Lower leg skin (tissue), 4 donors: ENCODE measurements at regions not wholly inside any gene's neighbourhood (a gene's known extent, or its start where the extent isn't known, plus 50 kb on each side); places are given as distances from the start of the nearest gene placed in this dataset.

Experiments used
- DNase-seq, 2 donors: peaks; one replicate each; pipeline ENCODE4 v3.0.0-alpha.2; 2019; ENCODE audit warnings: low spot score in 2 of 2
- H3K4me3 ChIP-seq: fragments of 200-600 bp; sonication (generic); 2 replicates; pipeline ENCODE4 v1.5.1; 2017; ENCODE audit warnings: mild to moderate bottlenecking, low read depth; ENCODE audit not compliant: poor library complexity, severe bottlenecking
- POLR2A ChIP-seq, 2 donors: fragments of 450-650 bp; IDR thresholded peaks; one replicate each; pipeline ENCODE4 v1.6.1; 2016 to 2017; ENCODE audit warnings: antibody characterized with exemption in 2 of 2, mild to moderate bottlenecking in 1 of 2, moderate library complexity in 1 of 2
- WGBS, 2 donors: methylation state at CpG; one replicate each; pipeline ENCODE4 v1.1.5; 2018; 5-methylcytosine and 5-hydroxymethylcytosine counted together
- intact Hi-C: fragments of 100-400 bp; cut with DNase I; formaldehyde crosslinking; loops from one replicate; pipeline ENCODE4 v1.15.0; 2023; ENCODE audit warnings: low total_unique reads
- TF ChIP-seq, protein P1 (sequence below), 3 donors: fragments of 450-650 bp; IDR thresholded peaks; one replicate each; pipeline ENCODE4 v1.5.1; 2016; ENCODE audit warnings: antibody characterized with exemption in 3 of 3, mild to moderate bottlenecking in 3 of 3, moderate library complexity in 2 of 3

DNA sequence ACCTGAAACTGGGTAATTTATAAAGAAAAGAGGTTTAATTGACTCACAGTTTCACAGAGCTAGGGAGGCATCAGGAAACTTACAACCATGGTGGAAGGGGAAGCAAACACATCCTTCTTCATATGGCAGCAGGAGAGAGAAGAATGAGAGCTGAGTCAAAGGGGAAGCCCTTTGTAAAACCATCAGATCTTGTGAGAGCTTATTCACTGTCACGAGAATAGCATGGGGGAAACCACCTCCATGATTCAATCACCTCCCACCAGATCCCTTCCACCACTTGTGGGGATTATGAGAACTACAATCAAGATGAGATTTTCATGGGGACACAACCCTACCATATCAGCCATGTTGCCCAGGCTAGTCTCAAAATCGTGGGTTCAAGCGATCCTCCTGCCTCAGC is 143.4 kb downstream of the FGF18 start:
- TF ChIP-seq, protein P1, sequence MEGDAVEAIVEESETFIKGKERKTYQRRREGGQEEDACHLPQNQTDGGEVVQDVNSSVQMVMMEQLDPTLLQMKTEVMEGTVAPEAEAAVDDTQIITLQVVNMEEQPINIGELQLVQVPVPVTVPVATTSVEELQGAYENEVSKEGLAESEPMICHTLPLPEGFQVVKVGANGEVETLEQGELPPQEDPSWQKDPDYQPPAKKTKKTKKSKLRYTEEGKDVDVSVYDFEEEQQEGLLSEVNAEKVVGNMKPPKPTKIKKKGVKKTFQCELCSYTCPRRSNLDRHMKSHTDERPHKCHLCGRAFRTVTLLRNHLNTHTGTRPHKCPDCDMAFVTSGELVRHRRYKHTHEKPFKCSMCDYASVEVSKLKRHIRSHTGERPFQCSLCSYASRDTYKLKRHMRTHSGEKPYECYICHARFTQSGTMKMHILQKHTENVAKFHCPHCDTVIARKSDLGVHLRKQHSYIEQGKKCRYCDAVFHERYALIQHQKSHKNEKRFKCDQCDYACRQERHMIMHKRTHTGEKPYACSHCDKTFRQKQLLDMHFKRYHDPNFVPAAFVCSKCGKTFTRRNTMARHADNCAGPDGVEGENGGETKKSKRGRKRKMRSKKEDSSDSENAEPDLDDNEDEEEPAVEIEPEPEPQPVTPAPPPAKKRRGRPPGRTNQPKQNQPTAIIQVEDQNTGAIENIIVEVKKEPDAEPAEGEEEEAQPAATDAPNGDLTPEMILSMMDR (IDR thresholded peaks at IDR 0.05), result no peak
- no peak for TF ChIP-seq POLR2A (IDR thresholded peaks at IDR 0.05)
- DNase-seq, result no peak
- 85 to 93% methylated on average over 3 of the region's 3 CpGs for WGBS, 2 donors
- intact Hi-C loops, result loop anchor here (2.0 kb wide), 1 partner anchor 30 kb away; no protein-coding TSS in a partner anchor
- no peak overlapping the region for H3K4me3 ChIP-seq

DNA sequence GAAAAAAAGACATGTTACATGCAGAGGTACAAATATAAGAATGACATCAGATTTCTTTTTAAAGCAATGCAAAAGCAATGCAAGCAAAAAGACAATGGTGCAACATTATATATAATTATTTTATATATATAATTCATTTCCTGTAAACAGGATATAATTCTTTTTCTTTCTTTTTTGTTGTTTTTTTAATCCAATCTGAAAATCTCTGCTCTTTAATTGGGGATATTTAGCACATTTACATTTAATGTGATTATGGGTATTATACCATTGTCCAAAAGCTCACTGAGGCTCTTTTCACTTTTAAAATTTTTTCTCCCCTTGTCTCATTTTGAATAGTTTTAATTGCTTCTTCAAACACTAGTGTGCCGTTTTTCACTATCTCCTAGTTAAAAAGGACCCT is 148.9 kb downstream of the FGF18 start:
- TF ChIP-seq, protein P1 (IDR thresholded peaks at IDR 0.05), result no peak
- no peak for TF ChIP-seq POLR2A (IDR thresholded peaks at IDR 0.05)
- no peak overlapping the region for H3K4me3 ChIP-seq
- WGBS, 2 donors, result 82 to 90% methylated on average over 1 of the region's 1 CpG
- no peak for DNase-seq
- intact Hi-C loops, result no loop called here

DNA sequence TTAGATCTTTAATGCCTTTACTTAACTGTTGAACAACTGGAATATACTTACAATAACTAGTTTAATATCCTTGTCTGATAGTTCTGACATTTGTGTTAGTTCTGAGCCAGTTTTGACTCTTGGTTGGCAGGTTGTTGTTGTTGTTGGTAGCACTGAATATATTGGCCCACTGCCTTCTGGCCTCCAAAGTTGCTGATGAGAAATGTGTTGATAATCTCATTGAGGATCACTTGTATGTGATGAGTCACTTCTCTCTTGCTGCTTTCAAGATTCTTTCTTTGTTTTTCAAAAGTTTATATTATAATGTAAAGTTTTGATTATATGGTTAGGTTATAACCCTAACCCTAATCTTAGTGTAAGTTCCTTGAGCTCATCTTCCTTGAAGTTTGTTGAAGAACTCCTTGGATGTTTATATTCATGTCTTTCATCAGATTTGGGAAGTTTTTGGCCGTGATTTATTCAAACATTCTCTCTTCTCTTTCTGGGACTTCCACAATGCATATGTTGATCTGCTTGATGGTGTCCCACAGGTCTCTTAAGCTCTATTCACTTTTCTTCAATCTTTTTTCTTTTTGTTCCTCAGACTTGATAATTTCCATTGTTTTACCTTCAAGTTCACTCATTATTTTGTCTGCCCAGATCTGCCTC is 149.7 kb downstream of the FGF18 start:
- 0% methylated on average over 1 of the region's 1 CpG for WGBS, 2 donors
- no peak for DNase-seq
- no peak overlapping the region for H3K4me3 ChIP-seq
- intact Hi-C loops, result no loop called here
- TF ChIP-seq, protein P1 (IDR thresholded peaks at IDR 0.05), result no peak
- TF ChIP-seq POLR2A (IDR thresholded peaks at IDR 0.05), result no peak

DNA sequence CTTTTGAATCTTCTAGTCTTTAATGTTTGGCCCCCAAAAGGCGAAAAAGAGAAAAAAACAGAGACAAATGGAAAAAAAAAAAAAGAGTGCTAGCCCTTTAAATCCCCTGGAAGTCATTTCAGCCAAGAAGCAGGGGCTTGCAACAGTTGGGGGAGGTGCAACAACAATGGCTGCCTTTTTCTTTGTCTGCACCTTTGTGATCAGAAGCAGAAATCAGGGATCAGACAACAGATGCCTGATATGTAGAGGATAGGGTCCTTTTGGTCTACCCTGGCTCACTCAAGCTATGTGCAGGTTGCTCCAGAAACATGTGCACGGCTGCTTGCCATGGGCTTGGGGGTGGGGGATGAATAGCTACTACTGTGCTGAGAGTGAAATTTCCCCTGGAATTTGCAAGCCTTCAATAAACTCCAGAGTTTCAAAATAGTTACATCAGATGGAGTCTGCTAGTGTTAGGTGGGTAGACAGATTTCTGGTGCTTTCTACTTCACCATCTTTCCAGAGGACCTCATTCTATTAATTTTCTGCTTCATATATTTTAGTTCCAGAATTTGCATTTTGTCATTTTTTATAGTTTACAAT is 150.9 kb downstream of the FGF18 start:
- DNase-seq, result no peak
- TF ChIP-seq POLR2A (IDR thresholded peaks at IDR 0.05), result no peak
- TF ChIP-seq, protein P1 (IDR thresholded peaks at IDR 0.05), result no peak
- no peak overlapping the region for H3K4me3 ChIP-seq
- WGBS, 2 donors, result 68 to 69% methylated on average over 2 of the region's 2 CpGs
- intact Hi-C loops, result no loop called here

DNA sequence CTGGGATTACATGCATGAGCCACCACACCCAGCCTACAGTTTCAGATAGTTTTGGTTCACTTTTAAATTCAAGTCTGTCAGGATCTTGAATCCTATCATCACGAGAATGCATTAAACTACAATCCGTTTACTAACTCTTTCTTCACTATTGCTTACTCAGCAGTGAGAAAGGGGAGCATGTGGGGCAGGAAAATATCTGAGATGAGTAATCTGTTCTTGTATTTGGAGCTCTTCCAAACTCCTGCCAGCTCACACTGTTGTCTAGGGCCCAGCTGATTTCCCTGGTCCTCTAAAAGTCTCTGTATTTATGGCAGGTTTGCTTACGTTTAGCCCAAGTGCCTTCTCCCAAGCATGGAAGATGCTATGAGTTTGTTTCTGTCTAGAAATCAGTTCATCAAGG is 152.2 kb downstream of the FGF18 start:
- TF ChIP-seq, protein P1 (IDR thresholded peaks at IDR 0.05), result no peak
- no peak for TF ChIP-seq POLR2A (IDR thresholded peaks at IDR 0.05)
- 46 to 55% methylated on average over 3 of the region's 3 CpGs for WGBS, 2 donors
- no peak overlapping the region for H3K4me3 ChIP-seq
- intact Hi-C loops, result no loop called here
- DNase-seq, result no peak

DNA sequence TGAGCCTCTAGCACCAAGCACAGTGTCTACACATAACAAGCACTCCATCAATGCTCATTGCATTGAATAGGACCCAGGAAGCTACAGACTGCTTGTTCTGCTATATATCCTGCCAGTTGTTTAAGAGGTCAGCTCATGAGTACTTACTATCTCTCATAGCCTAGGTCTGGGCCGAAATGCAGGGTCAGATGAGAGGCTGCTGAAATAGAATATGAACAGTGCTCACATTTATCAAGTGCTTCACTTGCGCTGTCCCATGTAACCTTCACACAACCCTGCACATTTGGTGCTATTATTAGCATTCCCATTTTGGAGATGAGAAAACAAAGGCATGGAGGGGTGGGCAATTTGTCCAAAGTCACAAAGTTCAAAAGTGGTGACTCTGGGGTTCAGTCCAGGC is 153.6 kb downstream of the FGF18 start:
- intact Hi-C loops, result no loop called here
- TF ChIP-seq POLR2A (IDR thresholded peaks at IDR 0.05), result no peak
- TF ChIP-seq, protein P1 (IDR thresholded peaks at IDR 0.05), result no peak
- WGBS, 2 donors, result 92 to 98% methylated on average over 2 of the region's 2 CpGs
- DNase-seq, result no peak
- H3K4me3 ChIP-seq, result no peak overlapping the region
